ENCODE measurements at regions not wholly inside any gene's neighbourhood (a gene's known extent, or its start where the extent isn't known, plus 50 kb on each side); places are given as distances from the start of the nearest gene placed in this dataset.

DNA sequence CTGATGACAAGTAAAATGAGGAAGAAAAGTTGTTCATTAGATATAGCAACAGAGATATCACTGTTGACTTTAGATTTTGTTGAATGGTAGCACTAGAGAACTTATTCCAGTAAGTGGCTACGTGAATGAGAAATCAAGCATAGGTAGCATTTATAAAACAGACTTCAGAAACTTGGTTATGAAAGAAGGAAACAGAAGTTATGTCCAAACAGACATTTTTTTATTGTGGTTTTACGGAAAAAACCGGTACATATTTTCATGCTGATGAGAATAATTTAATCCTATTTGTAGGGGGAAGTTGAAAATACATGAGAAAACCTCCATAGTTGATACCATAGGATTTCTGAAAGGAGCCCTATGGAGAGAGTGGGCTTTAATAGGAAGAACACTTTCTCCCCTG, 325.7 kb upstream of the SLC10A2 start:
- H3K36me3 ChIP-seq, result no peaks in the 10 kb centered on the region
- no peak for ATAC-seq
- 61 to 69% methylated on average over 3 of the region's 3 CpGs for WGBS, 2 donors
- intact Hi-C loops (cut with DNase I), result no loop called here
- no peaks in the 10 kb centered on the region for H3K9me3 ChIP-seq
- TF ChIP-seq, protein P1, sequence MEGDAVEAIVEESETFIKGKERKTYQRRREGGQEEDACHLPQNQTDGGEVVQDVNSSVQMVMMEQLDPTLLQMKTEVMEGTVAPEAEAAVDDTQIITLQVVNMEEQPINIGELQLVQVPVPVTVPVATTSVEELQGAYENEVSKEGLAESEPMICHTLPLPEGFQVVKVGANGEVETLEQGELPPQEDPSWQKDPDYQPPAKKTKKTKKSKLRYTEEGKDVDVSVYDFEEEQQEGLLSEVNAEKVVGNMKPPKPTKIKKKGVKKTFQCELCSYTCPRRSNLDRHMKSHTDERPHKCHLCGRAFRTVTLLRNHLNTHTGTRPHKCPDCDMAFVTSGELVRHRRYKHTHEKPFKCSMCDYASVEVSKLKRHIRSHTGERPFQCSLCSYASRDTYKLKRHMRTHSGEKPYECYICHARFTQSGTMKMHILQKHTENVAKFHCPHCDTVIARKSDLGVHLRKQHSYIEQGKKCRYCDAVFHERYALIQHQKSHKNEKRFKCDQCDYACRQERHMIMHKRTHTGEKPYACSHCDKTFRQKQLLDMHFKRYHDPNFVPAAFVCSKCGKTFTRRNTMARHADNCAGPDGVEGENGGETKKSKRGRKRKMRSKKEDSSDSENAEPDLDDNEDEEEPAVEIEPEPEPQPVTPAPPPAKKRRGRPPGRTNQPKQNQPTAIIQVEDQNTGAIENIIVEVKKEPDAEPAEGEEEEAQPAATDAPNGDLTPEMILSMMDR (IDR thresholded peaks at IDR 0.05), result no peak
- no peak overlapping the region for H3K4me3 ChIP-seq
- H3K27ac ChIP-seq, result no peak overlapping the region
- no peak for DNase-seq
- H3K4me1 ChIP-seq, result no peaks in the 10 kb centered on the region
- H3K27me3 ChIP-seq, result no peaks in the 10 kb centered on the region

GRCh38 chr13:103388839-103389238, 322.6 kb upstream of the SLC10A2 start:
- no peaks in the 10 kb centered on the region for H3K36me3 ChIP-seq
- H3K9me3 ChIP-seq, result no peaks in the 10 kb centered on the region
- intact Hi-C loops (cut with DNase I), result no loop called here
- H3K4me1 ChIP-seq, result no peaks in the 10 kb centered on the region
- no peaks in the 10 kb centered on the region for H3K27me3 ChIP-seq
- H3K4me3 ChIP-seq, result no peak overlapping the region
- H3K27ac ChIP-seq, result no peak overlapping the region
- ATAC-seq (no peak), DNase-seq (no peak)
- TF ChIP-seq, protein P1 (IDR thresholded peaks at IDR 0.05), result no peak
- WGBS, 2 donors, result 84 to 91% methylated on average over 1 of the region's 1 CpG

- Histone ChIP-seq H3K27me3 (no peaks in the 10 kb centered on the region), H3K36me3 (no peaks in the 10 kb centered on the region), H3K9me3 (peaks cover 0 to 17% (median 0%) of the 10 kb centered on the region in 11 donors), H3K27ac (no peak overlapping the region), H3K4me3 (no peak overlapping the region), H3K4me1 (no peaks in the 10 kb centered on the region)
- TF ChIP-seq, protein P1 (IDR thresholded peaks at IDR 0.05), result no peak
- ATAC-seq (peak in 7 of 8 donors; percentile 46 to 93 (median 86)), DNase-seq (peak in 1 of 2 donors; percentile 5)
- intact Hi-C loops (cut with DNase I), result no loop called here
- WGBS, 2 donors, result 41 to 48% methylated on average over 3 of the region's 3 CpGs
Measured at GRCh38 chr13:103386341-103386740, 320.1 kb upstream of the SLC10A2 start.

DNA sequence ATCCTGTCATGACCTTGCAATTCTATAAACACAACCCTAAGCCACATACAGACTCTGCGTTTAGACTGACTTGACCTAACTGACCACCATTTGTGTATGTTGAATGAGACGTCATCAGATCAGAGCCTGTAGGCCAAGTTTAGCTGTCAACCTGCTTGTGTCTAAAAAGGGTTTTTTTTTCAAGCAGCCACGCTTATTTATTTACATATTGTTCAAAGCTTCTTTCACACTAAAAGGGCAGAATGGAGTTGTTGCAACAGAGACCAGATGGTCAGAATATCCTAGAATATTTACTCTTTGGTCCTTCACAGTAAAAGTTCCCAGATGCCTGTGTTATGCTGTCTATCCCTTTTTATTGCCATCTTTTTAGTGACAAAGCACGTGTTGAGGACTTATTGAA, 307.7 kb upstream of the SLC10A2 start:
- H3K27ac ChIP-seq, result no peak overlapping the region
- intact Hi-C loops (cut with DNase I), result no loop called here
- no peaks in the 10 kb centered on the region for H3K36me3 ChIP-seq
- H3K9me3 ChIP-seq, result peaks cover 0 to 8% (median 0%) of the 10 kb centered on the region in 11 donors
- H3K27me3 ChIP-seq, result no peaks in the 10 kb centered on the region
- TF ChIP-seq, protein P1 (IDR thresholded peaks at IDR 0.05), result no peak
- no peaks in the 10 kb centered on the region for H3K4me1 ChIP-seq
- 79 to 81% methylated on average over 4 of the region's 4 CpGs for WGBS, 2 donors
- DNase-seq (no peak), ATAC-seq (no peak)
- H3K4me3 ChIP-seq, result no peak overlapping the region
